GM06990 (cell line): ENCODE measurements at regions not wholly inside any gene's neighbourhood (a gene's known extent, or its start where the extent isn't known, plus 50 kb on each side); places are given as distances from the start of the nearest gene placed in this dataset.
"Not testable (repeated sequence)": the region's sequence is repeated elsewhere in the genome, so short reads cannot be mapped to it uniquely, and the experiment has no call there.

Experiments
- DNase-seq: peaks from one replicate; pipeline ENCODE4 v3.0.0-alpha.2; 2011; ENCODE audit not compliant: insufficient read length; ENCODE audit errors: extremely low read depth
- H3K27me3 ChIP-seq: replicated peaks from 2 replicates; pipeline ENCODE4 v1.6.0; 2011; ENCODE audit warnings: low read length; ENCODE audit not compliant: control insufficient read depth, insufficient read depth
- H3K36me3 ChIP-seq: 2 replicates; pipeline ENCODE4 v1.5.1; 2011; ENCODE audit warnings: low read length; ENCODE audit not compliant: control insufficient read depth, insufficient read depth
- H3K4me3 ChIP-seq: replicated peaks from 2 replicates; pipeline ENCODE4 v1.5.1; 2011; ENCODE audit warnings: low read depth, mild to moderate bottlenecking, control low read depth, low read length
- TF ChIP-seq, protein P1 (sequence below): IDR thresholded peaks from 2 replicates; pipeline ENCODE4 v1.5.1; 2011; ENCODE audit warnings: low read length, control low read depth, mild to moderate bottlenecking, inconsistent platforms; ENCODE audit not compliant: insufficient read depth, poor library complexity, severe bottlenecking

DNA sequence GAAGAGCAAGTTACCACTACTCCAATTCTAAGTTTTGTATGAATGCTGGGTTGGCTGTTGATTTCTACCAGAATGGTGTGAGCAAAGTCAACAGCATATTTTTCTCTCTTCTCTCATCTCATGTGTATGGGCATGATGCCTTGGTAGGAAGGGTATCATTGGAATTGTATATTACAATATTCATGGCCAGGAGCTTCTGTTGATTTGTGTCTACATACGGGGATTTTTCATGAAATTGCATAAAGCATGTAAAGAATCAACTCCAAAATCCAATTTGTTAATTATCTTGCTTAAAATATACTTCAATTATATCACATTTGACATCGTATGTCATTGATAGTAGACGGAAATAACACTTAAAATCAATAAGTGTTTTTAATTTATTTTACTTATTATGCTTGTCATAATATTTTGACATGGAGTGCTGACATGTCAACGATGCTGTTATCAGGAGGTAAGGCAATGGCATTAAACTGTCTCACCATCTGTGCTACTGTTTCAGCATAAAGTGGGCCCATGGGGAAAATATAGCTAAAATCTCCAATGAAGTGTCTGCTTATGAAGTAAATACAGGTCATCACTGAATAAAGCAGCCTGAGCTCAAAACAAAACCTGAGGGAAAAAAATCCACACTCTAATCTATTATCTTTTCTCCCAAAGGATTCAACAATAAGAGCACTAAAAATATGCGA, 142.2 kb upstream of the NBPF11 start:
- no peak for DNase-seq

DNA sequence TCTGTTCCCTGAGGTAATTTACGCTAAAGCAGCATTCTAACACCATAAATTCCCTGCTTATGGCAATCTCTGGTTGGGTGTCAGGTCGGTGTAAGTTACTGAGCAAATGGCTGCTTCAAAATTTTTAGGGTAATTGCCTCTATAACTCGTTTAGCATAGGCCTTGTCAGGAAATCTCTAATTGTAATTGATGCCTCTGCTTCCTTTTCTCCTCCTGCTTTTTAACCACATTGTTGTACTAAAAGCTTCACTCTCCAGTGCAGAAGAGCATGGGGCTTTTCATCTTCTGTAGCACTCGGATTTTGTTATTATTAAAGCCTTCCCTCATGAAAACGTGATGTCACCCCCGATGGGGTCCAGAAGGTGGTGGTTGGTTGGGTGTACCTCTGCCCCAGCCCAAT, 141.6 kb upstream of the NBPF11 start:
- Histone ChIP-seq H3K27me3 (no peaks in the 10 kb centered on the region), H3K4me3 (no peak overlapping the region), H3K36me3 (no peaks in the 10 kb centered on the region)
- no peak for DNase-seq
- TF ChIP-seq, protein P1, sequence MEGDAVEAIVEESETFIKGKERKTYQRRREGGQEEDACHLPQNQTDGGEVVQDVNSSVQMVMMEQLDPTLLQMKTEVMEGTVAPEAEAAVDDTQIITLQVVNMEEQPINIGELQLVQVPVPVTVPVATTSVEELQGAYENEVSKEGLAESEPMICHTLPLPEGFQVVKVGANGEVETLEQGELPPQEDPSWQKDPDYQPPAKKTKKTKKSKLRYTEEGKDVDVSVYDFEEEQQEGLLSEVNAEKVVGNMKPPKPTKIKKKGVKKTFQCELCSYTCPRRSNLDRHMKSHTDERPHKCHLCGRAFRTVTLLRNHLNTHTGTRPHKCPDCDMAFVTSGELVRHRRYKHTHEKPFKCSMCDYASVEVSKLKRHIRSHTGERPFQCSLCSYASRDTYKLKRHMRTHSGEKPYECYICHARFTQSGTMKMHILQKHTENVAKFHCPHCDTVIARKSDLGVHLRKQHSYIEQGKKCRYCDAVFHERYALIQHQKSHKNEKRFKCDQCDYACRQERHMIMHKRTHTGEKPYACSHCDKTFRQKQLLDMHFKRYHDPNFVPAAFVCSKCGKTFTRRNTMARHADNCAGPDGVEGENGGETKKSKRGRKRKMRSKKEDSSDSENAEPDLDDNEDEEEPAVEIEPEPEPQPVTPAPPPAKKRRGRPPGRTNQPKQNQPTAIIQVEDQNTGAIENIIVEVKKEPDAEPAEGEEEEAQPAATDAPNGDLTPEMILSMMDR: no peak

More for the DNA sequence above, 142.2 kb upstream of the NBPF11 start:
- Histone ChIP-seq H3K27me3 (no peaks in the 10 kb centered on the region), H3K4me3 (no peak overlapping the region), H3K36me3 (no peaks in the 10 kb centered on the region)
- TF ChIP-seq, protein P1: no peak

DNA sequence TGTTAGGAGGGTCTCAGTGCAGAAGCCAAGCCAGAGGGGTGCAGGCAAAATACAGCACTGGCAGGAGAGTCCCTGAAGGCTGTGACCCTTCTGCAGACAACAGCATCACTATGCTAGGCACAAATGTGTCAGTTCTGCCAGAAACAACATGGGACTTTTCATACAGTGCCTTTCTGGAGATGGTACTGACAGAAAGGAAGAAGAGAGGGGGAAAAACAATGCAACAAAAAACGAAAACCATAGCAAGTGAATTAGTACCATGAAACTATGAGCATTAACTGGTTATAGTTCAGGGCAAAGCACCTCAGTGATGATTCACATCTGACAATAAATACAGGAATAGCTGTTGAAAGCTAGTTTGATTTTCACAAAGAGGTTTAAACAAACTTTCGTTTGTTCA, 140.8 kb upstream of the NBPF11 start:
- no peak for DNase-seq
- no peaks in the 10 kb centered on the region for H3K36me3 ChIP-seq
- TF ChIP-seq, protein P1: no peak
- no peak overlapping the region for H3K4me3 ChIP-seq
- H3K27me3 ChIP-seq: no peaks in the 10 kb centered on the region

DNA sequence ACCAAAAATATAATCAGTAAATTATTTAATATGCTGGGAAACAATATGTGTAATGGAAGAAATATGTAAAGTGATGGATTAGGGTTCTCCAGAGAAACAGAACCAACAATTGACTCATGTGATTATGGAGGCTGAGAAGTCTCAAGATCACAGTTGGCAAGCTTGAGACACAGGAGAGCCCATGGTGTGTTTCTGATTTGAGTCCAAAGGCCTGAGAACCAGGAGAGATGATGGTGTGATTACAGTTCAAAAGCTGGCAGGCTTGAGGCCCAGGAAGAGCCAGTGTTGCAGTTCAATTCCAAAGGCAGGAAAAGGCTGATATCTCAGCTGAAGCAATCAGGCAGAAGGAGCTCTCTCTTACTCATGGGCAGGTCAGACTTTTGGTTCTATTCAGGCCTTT, 138.8 kb upstream of the NBPF11 start:
- TF ChIP-seq, protein P1: no peak
- H3K27me3 ChIP-seq: no peaks in the 10 kb centered on the region
- no peak for DNase-seq
- H3K4me3 ChIP-seq: no peak overlapping the region
- no peaks in the 10 kb centered on the region for H3K36me3 ChIP-seq

DNA sequence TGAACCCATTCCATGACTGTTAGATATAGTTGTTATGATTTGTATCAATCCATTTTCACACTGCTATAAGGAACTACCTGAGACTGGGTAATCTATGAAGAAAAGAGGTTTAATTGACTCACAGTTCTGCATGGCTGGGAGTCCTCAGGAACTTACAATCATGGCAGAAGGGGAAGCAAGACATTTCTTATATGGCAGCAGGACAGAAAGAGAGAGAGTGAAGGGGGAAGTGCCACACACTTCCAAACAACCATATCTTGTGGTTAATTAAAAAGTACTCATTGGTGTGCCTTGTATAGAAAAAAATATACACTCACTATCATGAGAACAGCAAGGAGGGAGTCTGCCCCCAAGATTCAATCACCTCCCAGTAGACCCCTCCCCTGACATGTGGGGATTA, 137.6 kb upstream of the NBPF11 start:
- Histone ChIP-seq H3K36me3 (no peaks in the 10 kb centered on the region), H3K27me3 (no peaks in the 10 kb centered on the region), H3K4me3 (no peak overlapping the region)
- TF ChIP-seq, protein P1: no peak
- no peak for DNase-seq

DNA sequence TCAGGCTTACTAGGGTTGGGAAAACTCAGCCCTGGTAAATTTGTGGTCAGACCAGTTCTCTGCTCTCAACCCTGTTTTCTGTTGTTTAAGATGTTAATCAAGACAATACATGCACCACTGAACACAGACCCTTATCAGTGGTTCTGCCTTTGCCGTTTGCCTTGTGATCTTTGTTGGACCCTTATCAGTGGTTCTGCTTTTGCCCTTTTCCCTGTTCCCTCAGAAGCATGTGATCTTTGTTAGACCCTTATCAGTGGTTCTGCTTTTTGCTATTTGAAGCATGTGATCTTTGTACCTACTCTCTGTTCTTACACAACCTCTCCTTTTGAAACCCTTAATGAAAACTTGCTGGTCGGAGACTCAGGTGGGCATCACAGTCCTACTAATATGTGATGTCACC, 133.9 kb upstream of the NBPF11 start:
- DNase-seq, H3K4me3 ChIP-seq, H3K27me3 ChIP-seq: not testable (repeated sequence)

DNA sequence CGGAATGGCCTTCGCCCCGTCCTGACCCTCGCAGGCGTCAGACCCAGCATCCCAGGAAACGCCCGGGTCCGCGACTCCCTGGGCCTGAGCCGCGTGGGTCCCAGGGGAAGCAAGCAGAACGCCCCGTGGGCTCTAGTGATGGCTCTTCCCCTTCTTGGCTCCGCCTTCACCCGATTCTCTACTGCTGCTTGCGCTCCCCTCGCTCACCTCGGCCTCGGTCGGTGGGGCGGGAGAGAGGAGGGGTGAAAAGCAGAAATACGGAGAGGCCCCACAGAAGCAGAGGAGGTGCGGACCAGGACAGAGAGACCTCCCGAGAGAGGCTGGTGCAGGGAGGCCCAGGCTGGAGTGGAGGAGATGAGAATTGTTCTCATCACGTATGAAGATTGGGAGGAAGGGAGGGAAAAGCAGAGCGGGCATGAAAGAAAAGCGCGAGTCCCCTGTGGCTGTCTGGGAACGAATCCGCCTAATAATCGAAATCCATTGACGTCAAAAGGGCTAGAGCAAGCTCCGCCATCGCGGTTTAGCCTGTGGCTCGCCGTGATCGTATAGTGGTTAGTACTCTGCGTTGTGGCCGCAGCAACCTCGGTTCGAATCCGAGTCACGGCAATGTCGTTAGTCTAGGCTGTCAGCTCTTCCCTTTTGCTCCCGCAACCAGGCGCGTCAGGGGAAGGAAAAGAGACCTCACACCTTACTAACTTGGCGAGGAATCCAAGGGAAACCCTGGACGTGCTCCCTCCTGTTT, 128.9 kb upstream of the NBPF11 start:
- peak overlapping the region; percentile 38 for H3K4me3 ChIP-seq
- H3K36me3 ChIP-seq, H3K27me3 ChIP-seq, DNase-seq: not testable (repeated sequence)

More for the DNA sequence above, 133.9 kb upstream of the NBPF11 start:
- not testable (repeated sequence) for H3K36me3 ChIP-seq

DNA sequence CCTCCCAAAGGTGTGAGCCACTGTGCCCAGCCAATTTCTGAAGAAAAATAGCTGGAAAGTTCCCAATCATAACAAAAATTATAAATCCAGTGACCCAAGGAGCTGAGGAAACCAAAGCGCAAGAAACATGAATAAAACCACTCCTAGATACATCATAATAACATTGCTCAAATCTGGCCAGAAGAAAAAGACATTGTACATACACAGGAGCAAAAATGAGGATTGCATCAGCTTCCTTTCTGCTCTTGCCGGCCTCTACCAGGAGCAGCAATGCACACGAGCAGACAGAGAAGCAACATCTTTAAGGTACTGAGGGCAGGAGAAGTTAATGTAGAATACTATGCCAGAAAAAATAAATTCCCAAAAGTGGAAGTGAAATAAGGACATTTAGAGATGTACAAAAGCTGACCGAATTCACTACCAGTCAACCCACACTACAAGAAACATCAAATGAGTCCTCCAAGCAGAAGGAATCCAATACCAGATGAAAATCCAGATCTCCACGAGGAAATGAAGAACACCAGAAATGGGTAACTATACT, 127.0 kb upstream of the NBPF11 start:
- not testable (repeated sequence) for DNase-seq, H3K36me3 ChIP-seq, H3K4me3 ChIP-seq, H3K27me3 ChIP-seq

DNA sequence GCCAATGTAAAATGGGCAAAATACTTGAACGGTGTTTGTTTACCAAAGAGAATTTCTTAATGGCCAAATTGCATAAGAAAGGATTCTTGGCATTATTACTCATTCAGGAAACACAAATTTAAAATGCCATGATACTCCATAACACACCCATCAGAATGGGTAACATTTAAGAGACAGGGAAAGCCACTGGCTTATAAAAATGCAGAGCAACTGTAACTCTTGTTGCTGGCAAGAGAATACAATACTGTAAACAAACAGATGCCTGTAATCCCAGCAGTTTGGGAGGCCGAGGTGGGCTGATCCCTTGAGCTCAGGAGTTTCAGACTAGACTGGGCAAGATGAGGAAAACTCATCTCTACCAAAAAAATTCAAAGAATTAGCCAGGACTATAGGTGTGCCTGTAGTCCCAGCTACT, 125.8 kb upstream of the NBPF11 start:
- DNase-seq, H3K36me3 ChIP-seq, H3K27me3 ChIP-seq, H3K4me3 ChIP-seq: not testable (repeated sequence)
